Vagina (tissue), 2 donors: ENCODE measurements at regions not wholly inside any gene's neighbourhood (a gene's known extent, or its start where the extent isn't known, plus 50 kb on each side); places are given as distances from the start of the nearest gene placed in this dataset.
"Not testable (repeated sequence)": the region's sequence is repeated elsewhere in the genome, so short reads cannot be mapped to it uniquely, and the experiment has no call there.

Experiments used
- DNase-seq, 2 donors: peaks; one replicate each; pipeline ENCODE4 v3.0.0-alpha.2; 2017; ENCODE audit errors: extremely low spot score in 2 of 2
- H3K27ac ChIP-seq: fragments of 200-600 bp; sonication (generic); one replicate; pipeline ENCODE4 v1.5.1; 2019
- H3K27me3 ChIP-seq: fragments of 200-600 bp; sonication (generic); one replicate; pipeline ENCODE4 v1.5.1; 2019
- H3K36me3 ChIP-seq, 2 donors: fragments of 200-600 bp; sonication (generic); one replicate each; pipeline ENCODE4 v1.5.1; 2017 to 2019
- H3K4me1 ChIP-seq: fragments of 200-600 bp; sonication (generic); one replicate; pipeline ENCODE4 v1.5.1; 2019
- H3K4me3 ChIP-seq, 2 donors: fragments of 200-600 bp; sonication (generic); 1 replicate in 1 of 2; 2 replicates in 1 of 2; pipeline ENCODE4 v1.5.1; 2016 to 2019
- H3K9me3 ChIP-seq: fragments of 200-600 bp; sonication (generic); one replicate; pipeline ENCODE4 v1.5.1; 2019
- POLR2A ChIP-seq, 2 donors: fragments of 450-650 bp; IDR thresholded peaks; one replicate each; pipeline ENCODE4 v1.6.1; 2017; ENCODE audit warnings: antibody characterized with exemption in 2 of 2, mild to moderate bottlenecking in 2 of 2, moderate library complexity in 2 of 2
- POLR2AphosphoS5 ChIP-seq, 2 donors: sonication (generic); formaldehyde crosslinking; IDR thresholded peaks; one replicate each; pipeline ENCODE4 v1.9.0; 2017; ENCODE audit warnings: antibody characterized with exemption in 2 of 2, mild to moderate bottlenecking in 2 of 2, low read depth in 1 of 2; ENCODE audit not compliant: insufficient read depth in 1 of 2
- intact Hi-C: fragments of 100-400 bp; cut with DNase I; formaldehyde crosslinking; loops from one replicate; pipeline ENCODE4 v1.15.1; 2023
- TF ChIP-seq, protein P1 (sequence below), 3 experiments: fragments of 450-650 bp in 2 of 3; fragments of 200-600 bp in 1 of 3; sonication (generic) in 1 of 3; IDR thresholded peaks; one replicate each; pipeline ENCODE4 v1.5.1; 2017 to 2019; ENCODE audit warnings: antibody characterized with exemption in 3 of 3, mild to moderate bottlenecking in 2 of 3, moderate library complexity in 2 of 3

DNA sequence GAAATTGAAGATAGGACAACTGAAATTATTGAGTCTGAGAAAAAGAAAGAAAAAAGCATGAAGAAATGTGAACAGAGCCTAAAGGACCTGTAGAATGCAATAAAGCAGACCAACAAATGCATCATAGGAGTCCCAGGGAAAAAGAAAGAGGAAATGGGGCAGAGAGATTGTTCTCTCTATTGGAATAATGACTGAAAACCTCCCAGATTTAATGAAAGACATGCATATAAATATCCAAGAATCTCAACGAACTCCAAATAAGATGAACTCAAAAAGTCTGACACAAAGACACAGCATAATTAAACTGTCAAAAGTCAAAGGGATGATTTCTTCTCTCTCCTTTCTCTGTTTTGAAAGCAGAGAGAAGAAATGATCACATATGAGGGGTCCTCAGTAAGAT is 124.7 kb downstream of the MEX3B start:
- Histone ChIP-seq H3K4me1 (no peaks in the 10 kb centered on the region), H3K4me3 (no peak overlapping the region), H3K36me3 (no peaks in the 10 kb centered on the region), H3K27ac (no peak overlapping the region), H3K27me3 (no peaks in the 10 kb centered on the region), H3K9me3 (peaks cover 4% of the 10 kb centered on the region)
- DNase-seq = no peak
- TF ChIP-seq POLR2A (IDR thresholded peaks at IDR 0.05) (no peak), POLR2AphosphoS5 (IDR thresholded peaks at IDR 0.05; ENCODE audit: insufficient read depth in 1 of 2, low read depth in 1 of 2) (no peak)
- TF ChIP-seq, protein P1, sequence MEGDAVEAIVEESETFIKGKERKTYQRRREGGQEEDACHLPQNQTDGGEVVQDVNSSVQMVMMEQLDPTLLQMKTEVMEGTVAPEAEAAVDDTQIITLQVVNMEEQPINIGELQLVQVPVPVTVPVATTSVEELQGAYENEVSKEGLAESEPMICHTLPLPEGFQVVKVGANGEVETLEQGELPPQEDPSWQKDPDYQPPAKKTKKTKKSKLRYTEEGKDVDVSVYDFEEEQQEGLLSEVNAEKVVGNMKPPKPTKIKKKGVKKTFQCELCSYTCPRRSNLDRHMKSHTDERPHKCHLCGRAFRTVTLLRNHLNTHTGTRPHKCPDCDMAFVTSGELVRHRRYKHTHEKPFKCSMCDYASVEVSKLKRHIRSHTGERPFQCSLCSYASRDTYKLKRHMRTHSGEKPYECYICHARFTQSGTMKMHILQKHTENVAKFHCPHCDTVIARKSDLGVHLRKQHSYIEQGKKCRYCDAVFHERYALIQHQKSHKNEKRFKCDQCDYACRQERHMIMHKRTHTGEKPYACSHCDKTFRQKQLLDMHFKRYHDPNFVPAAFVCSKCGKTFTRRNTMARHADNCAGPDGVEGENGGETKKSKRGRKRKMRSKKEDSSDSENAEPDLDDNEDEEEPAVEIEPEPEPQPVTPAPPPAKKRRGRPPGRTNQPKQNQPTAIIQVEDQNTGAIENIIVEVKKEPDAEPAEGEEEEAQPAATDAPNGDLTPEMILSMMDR (IDR thresholded peaks at IDR 0.05) = no peak
- intact Hi-C loops = no loop called here

DNA sequence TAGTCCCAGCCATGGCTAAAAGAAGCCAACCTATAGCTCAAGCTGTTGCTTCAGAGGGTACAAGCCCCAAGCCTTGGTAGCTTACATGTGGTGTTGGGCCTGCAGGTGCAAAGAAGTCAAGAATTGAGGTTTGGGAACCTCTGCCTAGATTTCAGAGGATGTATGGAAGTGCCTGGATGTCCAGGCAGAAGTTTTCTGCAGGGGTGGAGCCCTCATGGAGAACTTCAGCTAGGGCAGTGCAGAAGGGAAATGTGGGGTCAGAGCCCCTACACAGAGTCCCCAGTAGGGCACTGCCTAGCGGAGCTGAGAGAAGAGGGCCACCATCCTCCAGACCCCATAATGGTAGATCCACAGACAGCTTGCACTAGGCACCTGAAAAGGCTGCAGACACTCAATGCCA is 127.1 kb downstream of the MEX3B start:
- H3K27me3 ChIP-seq, intact Hi-C loops: not testable (repeated sequence)

DNA sequence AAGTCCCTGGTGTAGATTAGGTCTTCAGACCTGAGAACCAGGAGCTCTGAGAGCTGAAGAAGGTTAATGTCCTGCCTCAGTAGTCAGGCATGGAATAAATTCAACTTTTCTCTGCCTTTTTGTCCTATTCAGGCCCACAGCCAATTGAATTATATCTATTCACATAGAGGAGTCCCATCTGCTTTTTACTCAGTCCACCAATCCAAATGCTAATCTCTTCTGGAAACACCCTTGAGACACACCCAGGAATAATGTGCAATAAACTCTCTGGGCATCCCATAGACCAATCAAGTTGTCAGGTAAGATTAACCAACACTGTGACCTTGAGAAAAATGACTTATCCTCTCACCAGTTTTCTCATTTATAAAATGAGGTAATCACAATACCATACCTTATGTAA is 129.4 kb downstream of the MEX3B start:
- H3K4me3 ChIP-seq = no peak overlapping the region
- DNase-seq = no peak
- TF ChIP-seq POLR2A (IDR thresholded peaks at IDR 0.05) = no peak
- TF ChIP-seq POLR2AphosphoS5 (IDR thresholded peaks at IDR 0.05; ENCODE audit: insufficient read depth in 1 of 2, low read depth in 1 of 2) = no peak
- TF ChIP-seq, protein P1 (IDR thresholded peaks at IDR 0.05) = no peak
- peaks cover 3% of the 10 kb centered on the region for H3K9me3 ChIP-seq
- no peaks in the 10 kb centered on the region for H3K27me3 ChIP-seq
- H3K36me3 ChIP-seq = no peaks in the 10 kb centered on the region
- no peak overlapping the region for H3K27ac ChIP-seq
- intact Hi-C loops = no loop called here
- H3K4me1 ChIP-seq = peaks cover 8% of the 10 kb centered on the region

More for the DNA sequence above, 127.1 kb downstream of the MEX3B start:
- not testable (repeated sequence) for H3K9me3 ChIP-seq, DNase-seq, H3K36me3 ChIP-seq, H3K27ac ChIP-seq, H3K4me1 ChIP-seq, H3K4me3 ChIP-seq

- no peak overlapping the region for H3K27ac ChIP-seq
- H3K4me1 ChIP-seq = peaks cover 8% of the 10 kb centered on the region
- no peak for DNase-seq
- H3K4me3 ChIP-seq = no peak overlapping the region
- H3K9me3 ChIP-seq = no peaks in the 10 kb centered on the region
- H3K27me3 ChIP-seq = no peaks in the 10 kb centered on the region
- TF ChIP-seq POLR2A (IDR thresholded peaks at IDR 0.05) (no peak), POLR2AphosphoS5 (IDR thresholded peaks at IDR 0.05; ENCODE audit: insufficient read depth in 1 of 2, low read depth in 1 of 2) (no peak)
- TF ChIP-seq, protein P1 (IDR thresholded peaks at IDR 0.05) = no peak
- no peaks in the 10 kb centered on the region for H3K36me3 ChIP-seq
- intact Hi-C loops = no loop called here
Measured at GRCh38 chr15:81915990-81916389, 129.8 kb downstream of the MEX3B start.

DNA sequence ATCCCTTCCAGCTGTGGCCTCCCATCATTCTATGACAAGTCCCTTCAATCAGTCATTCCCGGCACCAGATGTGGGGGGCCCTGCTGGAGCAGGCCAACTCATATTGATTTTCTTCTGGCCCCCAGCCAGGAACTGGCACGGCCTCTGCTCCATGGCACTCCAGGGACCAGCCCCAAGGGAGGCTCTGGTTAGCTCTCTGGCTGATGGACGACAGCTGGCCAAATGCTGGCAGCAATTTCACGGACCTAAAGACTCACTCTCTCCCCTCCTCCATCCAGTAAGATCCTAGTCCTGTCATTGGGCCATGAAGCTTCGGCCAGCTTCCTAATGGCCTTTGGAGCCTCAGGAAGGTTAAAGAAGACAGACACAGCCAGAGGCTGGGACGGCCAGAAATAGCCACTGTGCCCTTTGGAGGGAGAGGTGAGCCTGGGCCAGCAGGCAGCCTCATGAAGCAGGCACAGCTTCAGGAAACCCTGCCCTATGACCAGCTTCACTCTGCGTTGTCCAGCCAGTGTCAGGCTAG is 131.0 kb downstream of the MEX3B start:
- Histone ChIP-seq H3K36me3 (no peaks in the 10 kb centered on the region), H3K4me1 (peaks cover 10% of the 10 kb centered on the region), H3K4me3 (no peak overlapping the region), H3K27ac (no peak overlapping the region), H3K9me3 (no peaks in the 10 kb centered on the region), H3K27me3 (no peaks in the 10 kb centered on the region)
- no peak for DNase-seq
- intact Hi-C loops = no loop called here
- TF ChIP-seq POLR2AphosphoS5 (IDR thresholded peaks at IDR 0.05; ENCODE audit: insufficient read depth in 1 of 2, low read depth in 1 of 2) (no peak), POLR2A (IDR thresholded peaks at IDR 0.05) (no peak)
- TF ChIP-seq, protein P1 (IDR thresholded peaks at IDR 0.05) = no peak
